ENCODE measurements at regions not wholly inside any gene's neighbourhood (a gene's known extent, or its start where the extent isn't known, plus 50 kb on each side); places are given as distances from the start of the nearest gene placed in this dataset.
A peak's percentile ranks its signal among the peaks of the same experiment; 100 is the strongest.

DNA sequence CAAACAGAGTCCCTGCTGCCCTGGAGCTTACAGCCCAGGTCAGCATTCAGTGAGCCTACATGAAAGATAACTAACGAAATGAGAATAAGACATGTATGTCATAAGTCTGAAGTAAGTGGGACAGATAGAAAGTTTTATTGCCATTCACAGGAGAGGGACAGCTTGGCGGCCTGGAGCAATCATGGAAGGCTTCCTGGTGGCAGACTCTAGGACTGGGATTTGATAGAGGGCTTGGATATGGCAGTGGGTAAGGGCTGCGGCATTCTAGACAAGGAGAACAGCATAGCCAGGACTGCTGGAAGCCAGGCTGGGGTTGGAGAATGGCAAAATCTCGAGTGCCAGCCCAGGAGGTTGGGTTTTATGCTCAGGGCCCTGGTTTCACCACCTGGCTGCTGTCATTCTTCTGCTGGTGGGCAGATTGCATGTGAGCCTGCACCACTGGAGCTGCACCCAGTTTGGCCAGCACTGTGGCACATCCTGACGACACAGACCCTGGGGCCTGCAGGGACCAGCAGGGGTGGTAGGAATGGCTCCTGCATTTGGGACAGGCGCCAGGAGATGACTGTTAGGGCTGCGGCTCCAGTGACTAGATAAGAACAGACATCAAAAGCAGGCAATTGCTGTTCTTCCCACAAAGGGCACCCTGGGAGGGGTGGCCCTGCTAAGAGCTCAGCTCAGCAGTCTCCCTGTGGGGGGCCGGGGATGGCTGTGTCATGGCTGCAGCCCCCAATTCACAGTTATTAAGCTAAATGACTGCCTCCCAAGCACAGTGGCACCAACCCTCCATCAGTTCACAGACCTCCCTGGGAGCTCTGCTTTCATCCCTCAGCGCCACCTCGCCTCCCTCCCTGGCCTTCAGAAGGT, 161.1 kb downstream of the RPS24 start:
- Histone ChIP-seq H2AFZ (ENCODE audit: low read depth) (peak overlapping the region; percentile 70; the same call in 1 of the 2 replicates), H3K36me3 (replicated peaks in 1 of 2; ENCODE audit: control insufficient read depth in 1 of 2, insufficient read depth in 2 of 2, low read length in 1 of 2) (no peaks in the 10 kb centered on the region), H3K27me3 (ENCODE audit: insufficient read depth) (no peaks in the 10 kb centered on the region), H3K4me3 (ENCODE audit: low read depth in 2 of 2, low read length in 1 of 2) (no peak overlapping the region), H3K4me1 (ENCODE audit: control insufficient read depth in 1 of 2, insufficient read depth in 2 of 2, low read depth in 1 of 2, low read length in 1 of 2) (peaks cover 11 to 25% of the 10 kb centered on the region in 2 experiments; a peak in 3 of 4 replicates), H3K27ac (ENCODE audit: low read depth in 2 of 2, low read length in 1 of 2) (peak overlapping the region in 1 of 2 experiments; percentile 89; a peak in 2 of 4 replicates), H3K9ac (no peak overlapping the region), H3K9me2 (no peaks in the 10 kb centered on the region), H3K79me2 (ENCODE audit: insufficient read depth) (no peaks in the 10 kb centered on the region), H3F3A (replicated peaks; ENCODE audit: insufficient read depth) (no peaks in the 10 kb centered on the region), H3K4me2 (no peak overlapping the region), H3K9me3 (no peaks in the 10 kb centered on the region), H4K20me1 (ENCODE audit: insufficient read depth) (no peaks in the 10 kb centered on the region)
- POLR2A ChIA-PET, result interaction anchor here (0.6 kb wide), 1 partner anchor 16 kb away, joined by 3 read pairs; no protein-coding TSS in a partner anchor
- CTCF ChIA-PET, result interaction anchor here (0.9 to 2.8 kb wide), 4 partner anchors 16 to 780 kb away, joined by 3 to 20 read pairs (median 6); no protein-coding TSS in a partner anchor
- 75% methylated on average over 6 of the region's 10 CpGs for WGBS (ENCODE audit: low lambda C conversion rate)
- DNase-seq, result peak; percentile 84
- no peak for TF ChIP-seq JUND (IDR thresholded peaks at IDR 0.05)
- TF ChIP-seq CHD2 (IDR thresholded peaks at IDR 0.05; ENCODE audit: low read length, partially characterized antibody), result peak; percentile 40
- TF ChIP-seq NRF1 (IDR thresholded peaks at IDR 0.05; ENCODE audit: low read depth, low read length), result no peak
- peak in 1 of 2 experiments; percentile 70; a peak in 2 of 4 replicates for TF ChIP-seq EP300 (IDR thresholded peaks at IDR 0.05; ENCODE audit: borderline replicate concordance in 1 of 2, low read depth in 1 of 2, low read length in 1 of 2)
- peak; percentile 11; the same call in 1 of the 2 replicates for TF ChIP-seq RCOR1 (IDR thresholded peaks at IDR 0.05; ENCODE audit: low read length)
- peak; percentile 75 for TF ChIP-seq GATA2 (CRISPR knock-in tag; IDR thresholded peaks at IDR 0.05)
- peak; percentile 53; the same call in 1 of the 2 replicates for TF ChIP-seq NFIC (IDR thresholded peaks at IDR 0.05; ENCODE audit: borderline replicate concordance)
- no peak for TF ChIP-seq IRF3 (IDR thresholded peaks at IDR 0.05; ENCODE audit: low read depth, low read length)
- peak; percentile 64 for TF ChIP-seq MXI1 (IDR thresholded peaks at IDR 0.05; ENCODE audit: low read depth, low read length)

- H4K20me1 ChIP-seq (ENCODE audit: insufficient read depth), result no peaks in the 10 kb centered on the region
- CTCF ChIA-PET, result interaction anchor here (1.6 kb wide), 1 partner anchor 9 kb away, joined by 4 read pairs; no protein-coding TSS in a partner anchor
- H3K4me2 ChIP-seq, result no peak overlapping the region
- no peaks in the 10 kb centered on the region for H3K9me2 ChIP-seq
- no peak overlapping the region for H3K4me3 ChIP-seq (ENCODE audit: low read depth in 2 of 2, low read length in 1 of 2)
- DNase-seq, result no peak
- no peaks in the 10 kb centered on the region for H3K36me3 ChIP-seq (replicated peaks in 1 of 2; ENCODE audit: control insufficient read depth in 1 of 2, insufficient read depth in 2 of 2, low read length in 1 of 2)
- TF ChIP-seq NRF1 (IDR thresholded peaks at IDR 0.05; ENCODE audit: low read depth, low read length) (no peak), ELF1 (IDR thresholded peaks at IDR 0.05) (no peak), IRF3 (IDR thresholded peaks at IDR 0.05; ENCODE audit: low read depth, low read length) (no peak), TAF1 (IDR thresholded peaks at IDR 0.05; ENCODE audit: borderline replicate concordance, low read depth, low read length) (no peak), NFIC (IDR thresholded peaks at IDR 0.05; ENCODE audit: borderline replicate concordance) (no peak)
- POLR2A ChIA-PET, result no interaction called here
- peaks cover under 1% of the 10 kb centered on the region for H3F3A ChIP-seq (replicated peaks; ENCODE audit: insufficient read depth)
- 77% methylated on average over 4 of the region's 4 CpGs for WGBS (ENCODE audit: low lambda C conversion rate)
- H3K9ac ChIP-seq, result no peak overlapping the region
- H3K4me1 ChIP-seq (ENCODE audit: control insufficient read depth in 1 of 2, insufficient read depth in 2 of 2, low read depth in 1 of 2, low read length in 1 of 2), result peaks cover 11 to 25% of the 10 kb centered on the region in 2 experiments; a peak in 3 of 4 replicates
- H3K9me3 ChIP-seq, result no peaks in the 10 kb centered on the region
- no peak overlapping the region for H2AFZ ChIP-seq (ENCODE audit: low read depth)
- no peak overlapping the region for H3K27ac ChIP-seq (ENCODE audit: low read depth in 2 of 2, low read length in 1 of 2)
- no peaks in the 10 kb centered on the region for H3K27me3 ChIP-seq (ENCODE audit: insufficient read depth)
- H3K79me2 ChIP-seq (ENCODE audit: insufficient read depth), result no peaks in the 10 kb centered on the region
Observed at GRCh38 chr10:78196396-78196795, 162.7 kb downstream of the RPS24 start.
